ENCODE measurements at regions not wholly inside any gene's neighbourhood (a gene's known extent, or its start where the extent isn't known, plus 50 kb on each side); places are given as distances from the start of the nearest gene placed in this dataset.

DNA sequence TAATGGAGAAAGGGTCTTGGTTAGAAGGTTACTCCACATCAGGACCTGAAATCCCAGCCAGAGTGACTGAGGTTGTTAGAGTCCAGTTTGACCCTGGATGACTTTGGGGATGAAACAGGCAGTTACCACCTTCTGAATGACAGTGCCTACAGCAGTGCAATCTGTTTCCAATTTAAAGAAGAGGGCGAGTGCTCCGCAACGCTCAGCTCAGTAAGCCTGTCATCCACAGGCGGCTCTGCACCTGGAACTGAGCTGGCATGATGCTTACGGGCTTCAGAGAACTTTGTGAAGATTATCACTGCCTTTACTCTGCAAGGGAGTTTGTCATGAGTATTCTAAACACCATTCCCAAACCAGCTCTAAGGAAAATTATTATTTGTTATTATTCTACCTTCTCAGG, 127.7 kb upstream of the SLC24A5 start:
- TF ChIP-seq, protein P1, sequence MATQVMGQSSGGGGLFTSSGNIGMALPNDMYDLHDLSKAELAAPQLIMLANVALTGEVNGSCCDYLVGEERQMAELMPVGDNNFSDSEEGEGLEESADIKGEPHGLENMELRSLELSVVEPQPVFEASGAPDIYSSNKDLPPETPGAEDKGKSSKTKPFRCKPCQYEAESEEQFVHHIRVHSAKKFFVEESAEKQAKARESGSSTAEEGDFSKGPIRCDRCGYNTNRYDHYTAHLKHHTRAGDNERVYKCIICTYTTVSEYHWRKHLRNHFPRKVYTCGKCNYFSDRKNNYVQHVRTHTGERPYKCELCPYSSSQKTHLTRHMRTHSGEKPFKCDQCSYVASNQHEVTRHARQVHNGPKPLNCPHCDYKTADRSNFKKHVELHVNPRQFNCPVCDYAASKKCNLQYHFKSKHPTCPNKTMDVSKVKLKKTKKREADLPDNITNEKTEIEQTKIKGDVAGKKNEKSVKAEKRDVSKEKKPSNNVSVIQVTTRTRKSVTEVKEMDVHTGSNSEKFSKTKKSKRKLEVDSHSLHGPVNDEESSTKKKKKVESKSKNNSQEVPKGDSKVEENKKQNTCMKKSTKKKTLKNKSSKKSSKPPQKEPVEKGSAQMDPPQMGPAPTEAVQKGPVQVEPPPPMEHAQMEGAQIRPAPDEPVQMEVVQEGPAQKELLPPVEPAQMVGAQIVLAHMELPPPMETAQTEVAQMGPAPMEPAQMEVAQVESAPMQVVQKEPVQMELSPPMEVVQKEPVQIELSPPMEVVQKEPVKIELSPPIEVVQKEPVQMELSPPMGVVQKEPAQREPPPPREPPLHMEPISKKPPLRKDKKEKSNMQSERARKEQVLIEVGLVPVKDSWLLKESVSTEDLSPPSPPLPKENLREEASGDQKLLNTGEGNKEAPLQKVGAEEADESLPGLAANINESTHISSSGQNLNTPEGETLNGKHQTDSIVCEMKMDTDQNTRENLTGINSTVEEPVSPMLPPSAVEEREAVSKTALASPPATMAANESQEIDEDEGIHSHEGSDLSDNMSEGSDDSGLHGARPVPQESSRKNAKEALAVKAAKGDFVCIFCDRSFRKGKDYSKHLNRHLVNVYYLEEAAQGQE (IDR thresholded peaks at IDR 0.05; ENCODE audit: insufficient read depth in 1 of 2, low read depth in 2 of 2, low read length in 2 of 2): no peak
- no peak for TF ChIP-seq FOXP2 (optimal IDR thresholded peaks at IDR 0.05; ENCODE audit: borderline replicate concordance, extremely low read depth, extremely low read length, insufficient read depth)
- TF ChIP-seq POLR2AphosphoS5 (IDR thresholded peaks at IDR 0.05; ENCODE audit: low read depth, low read length): no peak
- TF ChIP-seq TAF1 (IDR thresholded peaks at IDR 0.05; ENCODE audit: borderline replicate concordance, insufficient read depth, low read length): no peak
- TF ChIP-seq SIN3A (IDR thresholded peaks at IDR 0.05; ENCODE audit: borderline replicate concordance, insufficient read depth, low read length): no peak

DNA sequence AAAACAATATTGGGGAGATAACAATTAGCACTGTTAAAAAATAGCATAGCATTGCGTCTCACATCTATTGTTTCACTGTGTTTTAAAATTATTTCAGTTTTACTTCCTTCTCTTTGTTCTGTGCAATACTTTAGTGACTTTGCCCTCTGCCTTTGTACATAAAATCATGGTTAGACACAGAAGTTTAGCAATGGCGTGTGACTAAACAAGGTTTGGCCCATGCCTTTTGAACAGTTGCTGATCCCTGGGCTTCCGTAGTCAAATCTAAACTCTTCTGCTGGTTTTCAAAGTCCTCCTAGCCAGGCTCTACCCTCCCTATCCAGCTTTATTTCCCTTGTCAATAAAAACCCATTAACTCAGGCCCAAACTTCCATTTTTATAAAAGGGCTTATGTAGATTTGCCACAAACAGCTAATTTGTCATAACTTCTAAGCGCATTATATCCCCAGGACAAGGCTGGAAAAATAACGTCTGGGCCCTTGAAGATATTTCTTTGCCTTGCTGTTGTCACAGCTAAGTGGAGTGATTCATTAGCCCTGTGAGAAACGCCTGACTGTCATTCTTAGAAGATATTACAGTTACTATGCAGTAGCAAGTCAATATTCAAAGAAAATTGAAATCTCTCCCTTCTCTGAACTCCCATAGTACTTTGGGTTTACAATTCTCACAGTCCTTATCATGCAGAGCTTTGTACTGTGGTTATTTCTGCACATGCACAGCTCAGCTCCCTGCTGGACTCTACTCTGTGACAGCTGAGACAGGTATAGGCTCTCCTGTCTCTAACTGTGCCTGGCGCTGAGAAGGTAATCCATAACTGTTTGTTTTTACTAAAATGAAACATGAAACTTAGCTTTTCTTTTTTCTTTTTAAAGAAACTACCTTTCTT, 123.4 kb upstream of the SLC24A5 start:
- TF ChIP-seq POLR2AphosphoS5 (IDR thresholded peaks at IDR 0.05; ENCODE audit: low read depth, low read length): no peak
- TF ChIP-seq SIN3A (IDR thresholded peaks at IDR 0.05; ENCODE audit: borderline replicate concordance, insufficient read depth, low read length): no peak
- TF ChIP-seq, protein P1 (IDR thresholded peaks at IDR 0.05; ENCODE audit: insufficient read depth in 1 of 2, low read depth in 2 of 2, low read length in 2 of 2): no peak
- no peak for TF ChIP-seq TAF1 (IDR thresholded peaks at IDR 0.05; ENCODE audit: borderline replicate concordance, insufficient read depth, low read length)
- TF ChIP-seq FOXP2 (optimal IDR thresholded peaks at IDR 0.05; ENCODE audit: borderline replicate concordance, extremely low read depth, extremely low read length, insufficient read depth): no peak

DNA sequence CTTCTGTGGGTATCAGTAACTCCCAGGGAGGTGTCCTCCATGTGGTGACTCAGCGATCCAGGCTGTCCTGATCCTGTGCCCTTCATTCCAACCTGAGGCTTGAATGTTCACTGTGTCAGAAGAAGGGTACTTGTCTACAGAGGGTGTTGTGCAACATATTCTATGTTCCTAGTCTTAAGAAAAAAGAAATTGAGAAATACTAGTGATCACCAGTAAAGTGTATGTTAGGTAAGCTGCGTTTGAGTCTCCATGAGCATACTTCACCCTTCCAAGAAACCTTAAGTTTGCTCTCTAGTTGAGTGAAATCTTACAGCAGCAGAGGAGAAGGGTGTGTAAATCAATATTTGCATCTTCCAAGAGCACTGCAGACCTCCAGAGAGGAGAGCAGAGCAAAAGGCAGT, 122.2 kb upstream of the SLC24A5 start:
- TF ChIP-seq SIN3A (IDR thresholded peaks at IDR 0.05; ENCODE audit: borderline replicate concordance, insufficient read depth, low read length): no peak
- TF ChIP-seq POLR2AphosphoS5 (IDR thresholded peaks at IDR 0.05; ENCODE audit: low read depth, low read length): no peak
- TF ChIP-seq, protein P1 (IDR thresholded peaks at IDR 0.05; ENCODE audit: insufficient read depth in 1 of 2, low read depth in 2 of 2, low read length in 2 of 2): no peak
- TF ChIP-seq TAF1 (IDR thresholded peaks at IDR 0.05; ENCODE audit: borderline replicate concordance, insufficient read depth, low read length): no peak
- TF ChIP-seq FOXP2 (optimal IDR thresholded peaks at IDR 0.05; ENCODE audit: borderline replicate concordance, extremely low read depth, extremely low read length, insufficient read depth): no peak

DNA sequence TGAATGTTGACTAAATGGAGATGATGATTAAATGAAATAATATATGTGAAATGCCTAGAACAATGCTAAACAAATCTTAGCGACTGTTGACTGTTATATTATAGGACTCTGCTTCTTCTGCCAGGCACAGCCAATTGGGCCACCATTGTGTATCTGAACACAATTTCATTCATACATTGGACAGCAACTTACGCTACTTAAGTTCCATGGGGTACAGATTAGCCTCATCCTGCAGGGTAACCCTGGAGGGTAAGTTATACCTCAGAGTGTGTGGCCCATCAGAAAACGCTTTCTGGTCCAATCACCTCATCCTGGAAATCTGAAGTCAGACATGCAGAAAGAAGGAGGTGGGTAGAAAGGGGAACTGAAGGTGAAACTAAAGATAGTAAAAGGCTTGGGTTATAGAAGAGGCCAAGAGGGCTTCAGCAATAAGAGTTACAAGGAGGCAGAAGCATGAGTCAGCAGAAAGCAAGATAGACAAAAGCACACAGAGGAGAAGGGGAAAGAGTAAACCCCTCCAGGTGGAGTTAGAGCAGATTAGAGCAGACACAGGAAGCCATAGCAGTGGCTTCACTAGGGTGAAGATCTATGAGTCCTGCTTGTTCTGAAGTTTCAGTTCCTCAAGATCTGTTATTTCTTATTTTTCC, 119.3 kb upstream of the SLC24A5 start:
- TF ChIP-seq, protein P1 (IDR thresholded peaks at IDR 0.05; ENCODE audit: insufficient read depth in 1 of 2, low read depth in 2 of 2, low read length in 2 of 2): 0 out of 4 replicates have a peak, but pooled peaks of 1 of the 2 experiments have one; percentile 27
- no peak for TF ChIP-seq TAF1 (IDR thresholded peaks at IDR 0.05; ENCODE audit: borderline replicate concordance, insufficient read depth, low read length)

All from PFSK-1 (cell line).